Activated B cell treated with CpG ODN at 0.5 μM for 24 hours (primary cell): ENCODE measurements at regions not wholly inside any gene's neighbourhood (a gene's known extent, or its start where the extent isn't known, plus 50 kb on each side); places are given as distances from the start of the nearest gene placed in this dataset.

Experiments used
- ATAC-seq: fragments of 200-7000 bp; cut with Tn5 transposase; one replicate; pipeline ENCODE4 v1.10.0; 2021; ENCODE audit warnings: low read depth, mild to moderate bottlenecking, moderate library complexity
- CTCF ChIA-PET: fragments of 350-600 bp; sonication (Branson Sonifier 250); formaldehyde crosslinking; loops from one replicate; lab custom pipeline; 2021; ENCODE audit warnings: antibody characterized with exemption; lab: Charles Lee
- POLR2A ChIA-PET: fragments of 350-600 bp; sonication (Branson Sonifier 250); formaldehyde crosslinking; loops from one replicate; lab custom pipeline; 2021; ENCODE audit warnings: antibody characterized with exemption; lab: Charles Lee
- DNase-seq: peaks from one replicate; pipeline ENCODE4 v3.0.0; 2022
- H3K27ac Mint-ChIP-seq: one replicate; pipeline ENCODE4 v1.8.0; 2020; ENCODE audit warnings: mixed read lengths
- H3K27me3 Mint-ChIP-seq: one replicate; pipeline ENCODE4 v1.8.0; 2021; ENCODE audit warnings: mixed read lengths
- H3K36me3 Mint-ChIP-seq: one replicate; pipeline ENCODE4 v1.8.0; 2021; ENCODE audit warnings: low read depth, mixed read lengths
- H3K4me1 Mint-ChIP-seq: one replicate; pipeline ENCODE4 v1.8.0; 2021; ENCODE audit warnings: mixed read lengths
- H3K4me3 Mint-ChIP-seq: one replicate; pipeline ENCODE4 v1.8.0; 2020; ENCODE audit warnings: mild to moderate bottlenecking, mixed read lengths
- H3K9me3 Mint-ChIP-seq: one replicate; pipeline ENCODE4 v1.8.0; 2020; ENCODE audit warnings: mixed read lengths
- CTCF ChIP-seq: fragments of 200-600 bp; IDR thresholded peaks from one replicate; pipeline ENCODE4 v1.8.0; 2022; ENCODE audit warnings: antibody characterized with exemption, mild to moderate bottlenecking
- intact Hi-C: fragments of 100-400 bp; cut with micrococcal nuclease; formaldehyde crosslinking; loops from one replicate; pipeline ENCODE4 v1.15.1; 2024

- ATAC-seq (no peak), DNase-seq (no peak)
- no peak for TF ChIP-seq CTCF
- no peaks in the 10 kb centered on the region for H3K4me1 Mint-ChIP-seq
- no peak overlapping the region for H3K27ac Mint-ChIP-seq
- ChIA-PET POLR2A (no interaction called here), CTCF (no interaction called here)
- H3K27me3 Mint-ChIP-seq, result no peaks in the 10 kb centered on the region
- H3K36me3 Mint-ChIP-seq, result no peaks in the 10 kb centered on the region
- no peaks in the 10 kb centered on the region for H3K9me3 Mint-ChIP-seq
- H3K4me3 Mint-ChIP-seq, result no peak overlapping the region
- intact Hi-C loops, result no loop called here
Observed at GRCh38 chr5:129387944-129388343, 72.2 kb upstream of the ADAMTS19 start.

- H3K27me3 Mint-ChIP-seq, result no peaks in the 10 kb centered on the region
- ChIA-PET POLR2A (no interaction called here), CTCF (no interaction called here)
- H3K4me1 Mint-ChIP-seq, result no peaks in the 10 kb centered on the region
- no peak overlapping the region for H3K4me3 Mint-ChIP-seq
- intact Hi-C loops, result no loop called here
- no peaks in the 10 kb centered on the region for H3K36me3 Mint-ChIP-seq
- TF ChIP-seq CTCF, result no peak
- no peaks in the 10 kb centered on the region for H3K9me3 Mint-ChIP-seq
- DNase-seq, result no peak
- ATAC-seq, result no peak
- H3K27ac Mint-ChIP-seq, result no peak overlapping the region
Observed at GRCh38 chr5:129392681-129393080, 67.4 kb upstream of the ADAMTS19 start.

DNA sequence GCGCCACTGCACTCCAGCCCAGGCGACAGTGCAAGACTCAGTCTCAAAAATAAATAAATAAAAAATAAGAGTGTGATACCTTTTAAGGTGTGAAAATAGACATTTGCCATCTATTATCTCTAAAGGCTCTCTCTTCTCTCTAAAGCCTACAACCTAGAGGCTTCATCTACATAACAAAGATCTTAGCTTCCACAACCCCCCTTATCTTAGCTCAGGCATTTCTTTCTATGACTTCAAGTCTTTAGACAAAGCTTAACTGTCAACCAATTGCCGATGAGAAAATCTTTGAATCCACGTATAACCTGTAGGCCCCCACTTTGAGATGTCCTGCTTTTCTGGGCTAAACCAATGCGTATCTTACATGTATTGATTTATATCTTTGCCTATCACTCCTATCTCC lies 64.9 kb upstream of the ADAMTS19 start:
- DNase-seq (no peak), ATAC-seq (no peak)
- Mint-ChIP-seq H3K27me3 (no peaks in the 10 kb centered on the region), H3K36me3 (no peaks in the 10 kb centered on the region), H3K27ac (no peak overlapping the region), H3K4me3 (no peak overlapping the region), H3K4me1 (no peaks in the 10 kb centered on the region), H3K9me3 (no peaks in the 10 kb centered on the region)
- ChIA-PET CTCF (no interaction called here), POLR2A (no interaction called here)
- intact Hi-C loops, result no loop called here
- TF ChIP-seq CTCF, result no peak

DNA sequence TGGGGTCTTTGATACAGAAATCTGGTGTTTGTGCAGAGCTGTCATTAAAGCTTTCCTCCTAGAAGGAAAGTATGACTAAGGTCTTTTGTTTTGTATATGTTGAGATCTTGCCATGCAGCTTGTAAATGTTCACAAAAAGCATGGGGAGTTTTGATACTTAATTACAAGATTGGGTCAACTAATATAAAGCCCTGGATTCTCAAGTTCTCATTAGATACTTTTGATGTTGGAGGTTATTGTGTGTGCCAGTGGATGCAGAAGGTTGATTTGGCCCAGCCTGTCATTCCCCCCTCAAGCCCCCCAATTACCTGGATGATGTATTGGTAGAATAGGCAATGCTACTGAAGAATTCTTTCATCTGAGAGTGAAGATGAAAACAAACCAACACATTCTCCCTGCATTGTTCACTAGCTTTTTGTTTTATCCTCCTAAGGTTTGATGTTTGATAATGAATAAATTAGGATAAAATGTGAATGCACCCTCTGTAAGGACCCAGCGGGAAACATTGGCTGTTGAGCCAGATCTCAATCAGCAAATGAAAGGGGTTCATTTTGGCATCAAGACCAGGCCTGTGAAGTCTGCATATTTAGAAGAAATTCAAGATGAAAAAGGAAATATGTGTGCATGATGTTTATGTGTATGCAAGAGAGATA lies 61.9 kb upstream of the ADAMTS19 start:
- intact Hi-C loops, result no loop called here
- H3K27ac Mint-ChIP-seq, result no peak overlapping the region
- DNase-seq, result no peak
- no peaks in the 10 kb centered on the region for H3K4me1 Mint-ChIP-seq
- no peak for TF ChIP-seq CTCF
- H3K4me3 Mint-ChIP-seq, result no peak overlapping the region
- ChIA-PET POLR2A (no interaction called here), CTCF (no interaction called here)
- no peaks in the 10 kb centered on the region for H3K36me3 Mint-ChIP-seq
- ATAC-seq, result no peak
- H3K9me3 Mint-ChIP-seq, result no peaks in the 10 kb centered on the region
- H3K27me3 Mint-ChIP-seq, result no peaks in the 10 kb centered on the region

DNA sequence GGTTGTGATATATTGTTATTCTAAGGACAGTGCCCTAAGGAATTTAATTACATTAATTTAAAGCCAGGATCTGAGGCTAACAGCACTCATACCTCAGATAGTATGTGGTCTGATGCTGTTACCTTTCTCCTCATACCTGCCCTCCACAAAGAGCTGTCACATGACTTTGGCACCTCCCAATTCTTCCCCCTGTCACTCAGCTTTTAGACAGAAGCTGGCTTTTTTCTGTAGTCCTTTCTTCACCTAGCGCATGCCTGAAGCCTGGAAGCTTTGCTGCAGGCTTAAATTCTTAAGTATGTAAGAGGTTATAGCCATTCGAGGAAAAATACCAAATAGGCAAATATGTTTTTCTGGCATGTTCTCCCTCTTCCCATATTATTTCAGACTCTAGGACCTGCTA lies 61.0 kb upstream of the ADAMTS19 start:
- Mint-ChIP-seq H3K4me3 (no peak overlapping the region), H3K27ac (no peak overlapping the region), H3K27me3 (no peaks in the 10 kb centered on the region), H3K36me3 (no peaks in the 10 kb centered on the region), H3K4me1 (no peaks in the 10 kb centered on the region), H3K9me3 (no peaks in the 10 kb centered on the region)
- DNase-seq (no peak), ATAC-seq (no peak)
- TF ChIP-seq CTCF, result no peak
- ChIA-PET POLR2A (no interaction called here), CTCF (no interaction called here)
- intact Hi-C loops, result no loop called here
